CD4-positive, CD25-positive, alpha-beta regulatory T cell (primary cell): ENCODE measurements at regions not wholly inside any gene's neighbourhood (a gene's known extent, or its start where the extent isn't known, plus 50 kb on each side); places are given as distances from the start of the nearest gene placed in this dataset.
A peak's percentile ranks its signal among the peaks of the same experiment; 100 is the strongest.

Experiments
- ATAC-seq, 2 donors: fragments of 150-1000 bp; cut with Tn5 transposase; one replicate each; pipeline ENCODE4 v1.10.0; 2021; ENCODE audit warnings: low read depth in 2 of 2, moderate number of reproducible peaks in 2 of 2, moderate library complexity in 1 of 2
- DNase-seq, 3 donors: peaks; one replicate each; pipeline versions ENCODE4 v3.0.0 to v3.0.0-alpha.2; 2012 to 2022; ENCODE audit warnings: mixed read lengths in 1 of 3
- H3K27ac ChIP-seq: one replicate; pipeline ENCODE4 v1.7.0; 2013; ENCODE audit warnings: mild to moderate bottlenecking, low read length; ENCODE audit not compliant: insufficient read depth, poor library complexity, severe bottlenecking
- H3K27me3 ChIP-seq: one replicate; pipeline ENCODE4 v1.7.0; 2013; ENCODE audit warnings: low read length; ENCODE audit not compliant: control insufficient read depth, insufficient read depth
- H3K36me3 ChIP-seq: one replicate; pipeline ENCODE4 v1.7.0; 2013; ENCODE audit warnings: mild to moderate bottlenecking, low read length, moderate library complexity; ENCODE audit not compliant: control insufficient read depth, insufficient read depth
- H3K4me1 ChIP-seq: 2 replicates; pipeline ENCODE4 v1.7.0; 2013; ENCODE audit warnings: mild to moderate bottlenecking, low read length; ENCODE audit not compliant: insufficient read depth, control insufficient read depth, poor library complexity, severe bottlenecking
- H3K4me3 ChIP-seq: one replicate; pipeline ENCODE4 v1.7.0; 2013; ENCODE audit warnings: low read depth, mild to moderate bottlenecking, low read length, moderate library complexity
- H3K9me3 ChIP-seq, 2 experiments: 1 replicate in 1 of 2; 2 replicates in 1 of 2; pipeline ENCODE4 v1.7.0; 2013; ENCODE audit warnings: low read length in 2 of 2, mild to moderate bottlenecking in 1 of 2, moderate library complexity in 1 of 2; ENCODE audit not compliant: control insufficient read depth in 2 of 2
- H3K27ac Mint-ChIP-seq, 3 donors: one replicate each; pipeline ENCODE4 v1.8.0; 2020 to 2022; ENCODE audit warnings: mild to moderate bottlenecking in 3 of 3, mixed read lengths in 3 of 3, moderate library complexity in 2 of 3
- H3K27me3 Mint-ChIP-seq: one replicate; pipeline ENCODE4 v1.8.0; 2022; ENCODE audit warnings: mild to moderate bottlenecking, mixed read lengths
- H3K36me3 Mint-ChIP-seq: one replicate; pipeline ENCODE4 v1.8.0; 2020; ENCODE audit warnings: mixed read lengths
- H3K4me1 Mint-ChIP-seq, 4 donors: one replicate each; pipeline ENCODE4 v1.8.0; 2020 to 2022; ENCODE audit warnings: mixed read lengths in 4 of 4, mild to moderate bottlenecking in 1 of 4
- H3K4me3 Mint-ChIP-seq, 4 donors: one replicate each; pipeline ENCODE4 v1.8.0; 2020 to 2022; ENCODE audit warnings: mild to moderate bottlenecking in 4 of 4, mixed read lengths in 4 of 4, moderate library complexity in 3 of 4
- H3K9me3 Mint-ChIP-seq, 7 donors: one replicate each; pipeline ENCODE4 v1.8.0; 2020 to 2022; ENCODE audit warnings: mixed read lengths in 7 of 7, mild to moderate bottlenecking in 3 of 7, moderate library complexity in 2 of 7

GRCh38 chr13:53778937-53779336, 750.3 kb downstream of the OLFM4 start:
- H3K9me3 Mint-ChIP-seq, result peaks cover 0 to 2% (median under 1%) of the 10 kb centered on the region in 7 donors
- ATAC-seq, result no peak

GRCh38 chr13:53781941-53782340, 753.3 kb downstream of the OLFM4 start:
- peaks cover 0 to 5% (median 1%) of the 10 kb centered on the region in 4 donors for H3K4me1 Mint-ChIP-seq
- H3K9me3 Mint-ChIP-seq, result peaks cover 0 to 3% (median 0%) of the 10 kb centered on the region in 7 donors
- ATAC-seq (no peak), DNase-seq (no peak)
- H3K4me3 ChIP-seq, result no peak overlapping the region
- H3K9me3 ChIP-seq, result no peaks in the 10 kb centered on the region
- no peaks in the 10 kb centered on the region for H3K27me3 ChIP-seq
- H3K36me3 ChIP-seq, result no peaks in the 10 kb centered on the region
- H3K36me3 Mint-ChIP-seq, result no peaks in the 10 kb centered on the region
- H3K4me1 ChIP-seq, result no peaks in the 10 kb centered on the region
- peaks cover 6% of the 10 kb centered on the region for H3K27me3 Mint-ChIP-seq
- no peak overlapping the region for H3K27ac ChIP-seq
- H3K4me3 Mint-ChIP-seq, result no peak overlapping the region
- no peak overlapping the region for H3K27ac Mint-ChIP-seq

More at GRCh38 chr13:53778937-53779336, 750.3 kb downstream of the OLFM4 start:
- Mint-ChIP-seq H3K27me3 (peaks cover under 1% of the 10 kb centered on the region), H3K4me3 (no peak overlapping the region), H3K27ac (no peak overlapping the region), H3K36me3 (no peaks in the 10 kb centered on the region), H3K4me1 (peaks cover 0 to 5% (median 1%) of the 10 kb centered on the region in 4 donors)
- Histone ChIP-seq H3K27me3 (no peaks in the 10 kb centered on the region), H3K36me3 (no peaks in the 10 kb centered on the region), H3K4me3 (no peak overlapping the region), H3K9me3 (no peaks in the 10 kb centered on the region), H3K4me1 (no peaks in the 10 kb centered on the region), H3K27ac (no peak overlapping the region)
- no peak for DNase-seq

- no peaks in the 10 kb centered on the region for H3K27me3 ChIP-seq
- H3K4me1 ChIP-seq, result no peaks in the 10 kb centered on the region
- DNase-seq (peak in 1 of 3 donors; percentile 19), ATAC-seq (no peak)
- H3K4me3 ChIP-seq, result peak overlapping the region; percentile 22
- H3K36me3 Mint-ChIP-seq, result no peaks in the 10 kb centered on the region
- H3K4me1 Mint-ChIP-seq, result peaks cover 0 to 5% (median 1%) of the 10 kb centered on the region in 4 donors
- H3K27me3 Mint-ChIP-seq, result peaks cover 6% of the 10 kb centered on the region
- H3K27ac Mint-ChIP-seq, result peak overlapping the region in 1 of 3 donors; percentile 17
- H3K9me3 ChIP-seq, result no peaks in the 10 kb centered on the region
- H3K27ac ChIP-seq, result no peak overlapping the region
- peaks cover 0 to 3% (median 0%) of the 10 kb centered on the region in 7 donors for H3K9me3 Mint-ChIP-seq
- H3K36me3 ChIP-seq, result no peaks in the 10 kb centered on the region
- H3K4me3 Mint-ChIP-seq, result no peak overlapping the region
Measured at GRCh38 chr13:53782488-53782961, 753.9 kb downstream of the OLFM4 start.

DNA sequence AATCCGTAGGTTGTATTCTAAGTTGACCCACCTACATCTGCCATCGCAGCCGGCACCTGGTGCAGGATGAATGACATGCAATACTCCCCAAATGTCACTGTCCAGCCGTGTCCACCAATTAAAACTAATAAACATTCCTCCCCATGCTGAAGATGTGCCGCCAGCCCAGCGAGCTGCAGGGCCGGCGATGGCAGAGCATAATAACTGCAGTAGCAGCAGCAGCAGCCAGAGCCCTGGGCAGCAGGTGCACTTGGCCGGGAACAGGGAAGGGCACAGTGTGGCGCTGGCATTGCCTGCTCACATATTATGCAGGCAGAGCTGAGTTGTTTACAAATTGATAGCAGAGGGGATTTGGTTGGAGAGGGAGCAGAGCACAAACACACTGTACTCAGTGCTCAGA, 754.9 kb downstream of the OLFM4 start:
- H3K9me3 Mint-ChIP-seq, result peaks cover 0 to 4% (median 0%) of the 10 kb centered on the region in 7 donors
- ATAC-seq, result no peak
- H3K36me3 ChIP-seq, result no peaks in the 10 kb centered on the region
- H3K4me3 Mint-ChIP-seq, result no peak overlapping the region
- no peak overlapping the region for H3K4me3 ChIP-seq
- H3K27ac ChIP-seq, result no peak overlapping the region
- no peaks in the 10 kb centered on the region for H3K9me3 ChIP-seq
- H3K27me3 ChIP-seq, result no peaks in the 10 kb centered on the region
- H3K4me1 ChIP-seq, result no peaks in the 10 kb centered on the region
- peaks cover 0 to 5% (median 1%) of the 10 kb centered on the region in 4 donors for H3K4me1 Mint-ChIP-seq
- H3K27ac Mint-ChIP-seq, result no peak overlapping the region
- no peak for DNase-seq
- no peaks in the 10 kb centered on the region for H3K36me3 Mint-ChIP-seq
- peaks cover 6% of the 10 kb centered on the region for H3K27me3 Mint-ChIP-seq

DNA sequence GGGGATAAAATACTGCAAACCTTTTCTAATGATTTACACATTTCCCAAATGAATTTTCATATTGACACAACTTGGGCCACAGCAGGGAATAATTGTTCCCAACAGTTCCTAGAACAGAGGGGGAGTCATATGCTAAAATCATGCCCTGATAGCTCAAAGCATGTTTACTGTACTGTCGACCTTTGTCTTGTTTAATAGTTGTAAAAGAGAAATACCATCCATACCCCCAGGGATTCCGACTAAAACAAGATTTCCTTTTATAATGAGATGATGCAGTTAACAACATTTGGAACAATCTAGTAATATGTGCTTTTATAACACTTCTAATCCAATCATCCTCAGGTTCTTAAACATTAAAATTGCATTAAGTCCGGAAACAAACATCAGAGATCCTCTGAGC, 759.7 kb downstream of the OLFM4 start:
- Mint-ChIP-seq H3K4me1 (no peaks in the 10 kb centered on the region), H3K4me3 (no peak overlapping the region), H3K36me3 (no peaks in the 10 kb centered on the region), H3K9me3 (peaks cover 0 to 6% (median 4%) of the 10 kb centered on the region in 7 donors), H3K27me3 (peaks cover 11% of the 10 kb centered on the region), H3K27ac (no peak overlapping the region)
- H3K36me3 ChIP-seq, result no peaks in the 10 kb centered on the region
- H3K4me1 ChIP-seq, result no peaks in the 10 kb centered on the region
- ATAC-seq, result no peak
- no peak overlapping the region for H3K27ac ChIP-seq
- no peaks in the 10 kb centered on the region for H3K9me3 ChIP-seq
- no peak for DNase-seq
- no peaks in the 10 kb centered on the region for H3K27me3 ChIP-seq
- no peak overlapping the region for H3K4me3 ChIP-seq

DNA sequence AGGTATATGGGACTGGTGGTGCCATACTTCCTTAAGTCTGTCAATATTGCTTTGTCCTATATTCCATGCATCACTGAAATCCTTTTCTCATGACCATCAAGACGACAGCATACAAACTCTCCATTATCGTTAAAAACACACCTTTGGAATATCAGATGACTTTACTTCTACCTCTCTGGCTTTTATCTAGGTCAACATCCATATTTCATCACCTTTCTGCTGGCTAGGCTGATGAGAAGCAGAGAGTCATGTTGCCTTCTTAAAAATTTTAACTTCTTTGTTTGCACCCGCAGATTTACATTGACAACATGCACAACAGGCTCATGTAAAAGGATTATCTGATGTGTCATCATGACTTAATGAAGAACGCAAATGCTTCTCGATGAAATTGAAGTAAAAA, 771.4 kb downstream of the OLFM4 start:
- no peak for DNase-seq
- Histone ChIP-seq H3K9me3 (no peaks in the 10 kb centered on the region), H3K27ac (no peak overlapping the region), H3K4me1 (no peaks in the 10 kb centered on the region), H3K27me3 (no peaks in the 10 kb centered on the region), H3K36me3 (no peaks in the 10 kb centered on the region), H3K4me3 (no peak overlapping the region)
- Mint-ChIP-seq H3K4me3 (no peak overlapping the region), H3K27me3 (no peaks in the 10 kb centered on the region), H3K36me3 (no peaks in the 10 kb centered on the region), H3K27ac (no peak overlapping the region), H3K9me3 (peaks cover 0 to 17% (median 6%) of the 10 kb centered on the region in 7 donors), H3K4me1 (no peaks in the 10 kb centered on the region)
- ATAC-seq, result no peak

DNA sequence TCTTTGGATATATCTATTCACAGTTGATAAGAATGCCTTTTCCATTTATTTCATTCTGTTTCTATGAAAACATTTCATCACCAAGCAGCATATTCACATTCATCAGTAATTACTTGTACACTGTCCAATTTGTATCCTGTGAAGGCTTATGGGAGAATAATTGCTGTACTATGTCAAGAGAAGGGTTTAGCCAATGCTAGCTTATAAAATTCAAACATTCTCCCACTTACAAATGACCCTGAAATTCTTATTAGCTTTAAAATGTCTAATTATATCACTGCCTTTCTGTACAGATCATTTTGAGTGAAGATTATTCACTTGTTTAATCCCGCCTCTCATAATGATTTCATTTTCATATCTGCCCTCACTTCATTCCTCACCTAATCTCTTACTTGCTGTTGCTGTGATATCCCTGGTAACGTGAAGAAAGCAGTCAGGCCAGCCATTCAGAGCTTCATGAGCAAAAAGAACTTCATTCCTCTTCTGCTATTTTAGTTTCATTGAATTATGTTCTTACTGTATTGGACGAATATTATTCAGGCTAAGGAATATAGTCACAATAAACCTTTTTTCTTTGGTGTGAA, 778.7 kb downstream of the OLFM4 start:
- Mint-ChIP-seq H3K4me1 (no peaks in the 10 kb centered on the region), H3K9me3 (peaks cover 0 to 13% (median 6%) of the 10 kb centered on the region in 7 donors), H3K36me3 (no peaks in the 10 kb centered on the region), H3K4me3 (no peak overlapping the region), H3K27ac (no peak overlapping the region), H3K27me3 (no peaks in the 10 kb centered on the region)
- Histone ChIP-seq H3K4me1 (no peaks in the 10 kb centered on the region), H3K36me3 (no peaks in the 10 kb centered on the region), H3K9me3 (no peaks in the 10 kb centered on the region), H3K4me3 (no peak overlapping the region), H3K27ac (no peak overlapping the region), H3K27me3 (no peaks in the 10 kb centered on the region)
- ATAC-seq (no peak), DNase-seq (no peak)

DNA sequence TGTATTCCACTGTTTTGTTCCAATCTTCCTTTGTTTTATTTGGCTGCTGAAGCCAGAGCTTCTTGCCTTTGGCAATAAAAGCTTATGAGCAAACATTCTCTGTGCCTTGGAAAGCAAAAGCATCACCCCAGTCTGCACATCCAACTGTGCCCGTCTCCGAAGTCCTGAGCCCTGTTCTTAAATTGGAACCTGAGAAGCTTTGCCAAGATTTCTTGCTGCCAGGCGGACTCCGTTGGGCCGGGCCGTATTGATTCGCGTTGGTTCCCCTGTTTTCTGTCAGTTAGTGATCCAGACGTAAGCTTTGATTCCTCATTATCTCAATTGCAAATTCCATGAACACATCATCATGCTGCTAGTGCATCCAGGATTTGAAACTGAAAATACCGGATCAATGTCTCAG, 793.0 kb downstream of the OLFM4 start:
- Mint-ChIP-seq H3K27me3 (no peaks in the 10 kb centered on the region), H3K9me3 (peaks cover 0 to 15% (median 6%) of the 10 kb centered on the region in 7 donors), H3K4me3 (no peak overlapping the region), H3K36me3 (no peaks in the 10 kb centered on the region), H3K27ac (no peak overlapping the region), H3K4me1 (no peaks in the 10 kb centered on the region)
- no peak for DNase-seq
- Histone ChIP-seq H3K36me3 (no peaks in the 10 kb centered on the region), H3K4me3 (no peak overlapping the region), H3K27me3 (no peaks in the 10 kb centered on the region), H3K9me3 (peaks cover 0 to 2% of the 10 kb centered on the region in 2 experiments), H3K27ac (no peak overlapping the region), H3K4me1 (no peaks in the 10 kb centered on the region)
- no peak for ATAC-seq
